HG02884 (cell line): ENCODE measurements at regions not wholly inside any gene's neighbourhood (a gene's known extent, or its start where the extent isn't known, plus 50 kb on each side); places are given as distances from the start of the nearest gene placed in this dataset.

ENCODE experiments used
- ATAC-seq: cut with Tn5 transposase; IDR thresholded peaks from one replicate; pipeline ENCODE4 v1.9.1; 2021; ENCODE audit warnings: mild to moderate bottlenecking, moderate library complexity; ENCODE audit not compliant: unreplicated experiment

DNA sequence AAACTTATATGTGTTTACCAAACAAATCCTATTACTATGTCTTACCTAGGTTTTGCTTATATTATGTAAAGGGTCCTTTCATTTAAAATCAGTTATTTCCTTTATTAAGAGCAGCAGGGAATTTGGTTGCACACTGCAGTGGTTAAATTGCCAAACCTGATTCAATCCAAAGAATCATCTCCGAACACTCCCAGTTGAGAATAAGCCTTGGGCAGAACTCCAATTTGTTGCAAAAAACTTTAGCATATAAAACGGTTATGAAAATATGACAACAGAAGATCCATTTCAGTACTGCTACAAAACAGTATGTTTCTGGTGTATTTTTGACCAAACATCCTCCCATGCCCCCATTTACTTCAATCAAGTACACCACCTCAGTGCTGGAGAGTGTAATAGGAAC, 587.0 kb upstream of the GRAMD2B start:
- ATAC-seq = no peak

DNA sequence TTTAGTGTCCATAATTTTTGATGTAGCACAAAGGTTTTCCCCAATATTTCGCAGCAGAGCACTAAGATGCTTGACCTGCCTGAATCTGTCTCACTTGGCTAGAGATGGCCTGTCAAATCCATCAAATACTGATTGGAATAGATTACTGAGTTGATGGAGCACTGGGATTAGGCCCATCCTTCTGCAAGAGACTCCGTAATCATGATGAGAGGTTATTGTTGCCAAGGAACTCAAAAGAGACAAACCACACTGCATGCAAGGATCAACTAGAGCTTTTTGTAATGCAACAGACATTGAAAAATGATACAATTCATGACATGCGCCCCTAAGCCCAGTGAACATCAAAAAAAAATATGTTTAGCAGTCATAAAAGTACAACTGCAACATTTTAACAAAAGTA, 585.3 kb upstream of the GRAMD2B start:
- ATAC-seq = no peak

DNA sequence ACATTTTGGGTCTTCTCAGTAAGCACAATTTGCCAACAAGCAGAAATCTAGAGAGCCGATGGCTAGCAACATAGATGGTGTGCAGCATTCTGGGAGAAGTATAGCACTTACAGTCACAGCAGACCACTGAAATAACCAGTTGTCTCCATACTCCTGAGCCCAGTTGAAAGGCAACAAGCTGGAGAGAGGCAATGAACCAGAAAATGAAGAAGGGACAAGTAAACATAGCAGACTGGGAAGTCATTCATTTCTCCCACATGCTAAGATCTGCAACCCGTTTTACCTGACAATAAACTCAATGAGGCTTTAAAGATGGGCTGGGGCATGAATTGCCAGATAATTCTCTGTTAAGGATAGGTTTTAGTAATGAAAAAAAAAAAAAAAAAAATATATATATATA, 575.6 kb upstream of the GRAMD2B start:
- ATAC-seq = no peak

DNA sequence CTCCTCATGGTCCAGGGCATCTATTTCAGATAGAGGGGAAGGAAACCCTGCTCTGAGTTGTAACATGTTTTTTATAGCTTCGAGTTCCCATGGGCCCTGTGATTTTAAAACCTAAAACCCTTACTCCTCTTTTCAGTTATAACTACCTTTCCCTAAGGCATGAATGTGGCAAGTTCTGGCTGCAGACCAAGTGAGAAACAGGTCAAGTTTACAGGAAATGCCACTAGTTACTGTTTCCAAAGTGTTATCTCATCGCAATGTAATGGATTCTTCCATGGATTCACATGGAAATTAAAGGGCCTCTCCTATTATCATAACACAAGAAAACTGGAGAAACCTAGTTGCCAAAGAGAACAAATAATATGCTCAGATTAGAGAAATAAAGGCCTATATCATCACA, 574.5 kb upstream of the GRAMD2B start:
- no peak for ATAC-seq

DNA sequence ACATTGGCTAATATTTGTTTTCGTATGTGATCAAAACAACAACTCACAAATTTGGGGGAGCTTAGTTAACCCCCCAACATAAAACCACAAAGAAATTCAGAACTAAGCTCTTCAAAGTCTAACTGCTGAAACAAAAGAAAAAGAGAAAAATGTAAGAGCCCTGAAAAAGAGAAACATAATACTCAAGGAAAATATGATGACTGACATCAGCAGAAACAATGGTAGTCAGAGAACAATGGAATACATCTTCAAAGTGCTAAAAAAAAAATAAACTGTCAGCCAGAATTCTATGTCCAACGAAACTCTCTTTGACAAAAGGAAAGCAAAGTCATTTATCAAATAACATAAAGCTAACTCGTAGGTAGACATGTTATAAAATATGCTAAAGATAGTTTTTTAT, 566.3 kb upstream of the GRAMD2B start:
- no peak for ATAC-seq

DNA sequence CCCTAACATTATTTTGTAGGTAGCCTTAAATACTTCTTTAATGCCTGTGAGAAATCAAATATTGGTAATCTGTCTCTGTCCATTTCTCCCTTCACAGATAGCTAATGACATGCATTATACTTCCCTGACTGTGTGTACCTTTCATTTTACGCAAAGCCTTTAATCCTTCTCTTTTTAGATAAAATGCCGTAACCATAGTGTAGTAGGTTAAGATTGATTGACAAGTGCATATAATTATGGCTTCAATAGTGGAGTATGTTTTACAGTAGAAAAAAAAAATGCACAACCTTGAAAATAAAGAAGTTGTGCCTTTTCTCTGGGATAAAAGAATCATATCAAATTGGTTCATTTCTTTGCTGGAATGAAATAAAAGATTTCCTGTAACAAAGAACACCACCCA, 559.6 kb upstream of the GRAMD2B start:
- ATAC-seq = no peak

DNA sequence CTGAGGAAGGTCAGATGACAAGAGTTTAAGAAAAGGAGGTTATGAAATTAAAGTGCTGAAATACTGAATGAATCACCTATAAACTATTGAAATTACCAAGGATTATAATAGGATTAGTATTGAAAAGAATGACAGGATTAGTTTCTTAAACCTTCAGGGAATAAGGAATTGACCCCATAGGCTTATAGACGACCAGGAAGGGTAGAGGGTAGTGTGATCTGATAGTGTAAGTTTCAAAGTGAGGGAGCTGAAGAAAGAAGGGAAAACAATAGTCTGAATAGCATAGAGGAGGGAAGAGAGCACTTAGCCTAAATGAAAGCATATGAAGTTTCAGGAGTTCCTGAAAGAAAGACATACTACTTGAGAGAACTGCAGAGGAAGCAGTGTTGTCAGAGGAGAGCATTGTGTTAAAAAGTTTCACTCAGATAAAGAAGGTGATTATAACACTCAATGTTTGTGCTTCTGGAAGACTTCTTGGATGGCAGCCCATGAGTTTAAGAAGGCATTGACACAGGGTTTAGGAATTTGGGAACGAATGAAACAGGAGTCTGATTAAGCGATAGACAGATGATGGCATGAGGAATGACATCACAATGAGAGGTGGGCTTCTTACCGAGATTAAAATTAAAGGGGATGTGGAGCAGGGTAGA, 557.9 kb upstream of the GRAMD2B start:
- no peak for ATAC-seq

DNA sequence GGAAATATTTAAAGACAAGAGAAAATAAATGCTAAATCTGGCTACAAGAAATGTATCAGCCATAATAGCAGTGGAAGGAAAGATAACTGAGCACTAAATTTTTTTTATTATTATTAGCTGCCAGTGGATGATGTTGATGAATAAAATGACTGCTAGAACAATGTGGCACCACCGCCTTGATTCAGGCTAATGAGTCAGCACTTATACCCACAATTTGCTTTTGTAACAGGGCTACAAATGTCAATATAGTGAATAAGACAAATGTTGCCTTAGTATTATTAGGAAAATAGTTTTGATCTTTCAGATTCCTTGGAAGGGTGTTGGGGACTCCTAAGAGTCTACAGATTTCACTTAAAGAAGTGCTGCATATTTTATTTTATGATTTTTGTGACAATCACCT, 555.2 kb upstream of the GRAMD2B start:
- no peak for ATAC-seq

DNA sequence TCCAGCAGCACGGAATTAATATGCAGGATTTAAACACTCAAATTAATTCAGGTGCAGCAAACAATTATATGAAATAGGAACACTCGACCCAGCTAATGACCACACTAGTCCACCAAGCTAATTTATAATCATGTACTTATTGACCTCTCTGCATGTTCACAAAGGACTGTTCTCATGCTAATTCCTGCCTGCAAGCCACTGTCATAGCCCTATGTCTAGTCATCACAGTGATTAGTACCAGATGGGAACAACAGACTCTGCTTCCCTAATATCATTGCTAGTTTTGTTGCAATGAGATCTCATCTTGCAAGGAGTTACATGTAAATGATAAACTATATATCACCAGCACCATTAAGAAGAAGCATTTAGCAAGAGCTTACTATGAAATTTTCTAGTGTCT, 553.0 kb upstream of the GRAMD2B start:
- no peak for ATAC-seq

DNA sequence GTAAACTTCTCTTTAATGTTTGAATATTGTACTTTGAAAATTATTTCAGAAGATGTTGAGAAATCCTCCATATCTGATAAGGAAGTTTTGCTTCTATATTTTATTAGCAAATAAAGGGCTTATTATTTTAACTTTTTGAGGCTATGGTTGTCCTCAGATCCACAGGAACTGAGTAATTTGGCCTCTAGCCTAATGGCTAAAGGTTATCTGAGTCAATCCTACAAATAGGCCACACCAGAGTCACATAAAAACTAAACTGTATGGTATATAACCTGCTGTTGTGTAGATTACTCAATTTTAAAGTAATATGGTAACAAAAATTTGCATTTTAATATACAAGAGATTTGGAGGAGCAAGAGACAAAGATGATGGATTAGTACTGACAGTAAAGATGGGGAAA, 549.2 kb upstream of the GRAMD2B start:
- no peak for ATAC-seq

DNA sequence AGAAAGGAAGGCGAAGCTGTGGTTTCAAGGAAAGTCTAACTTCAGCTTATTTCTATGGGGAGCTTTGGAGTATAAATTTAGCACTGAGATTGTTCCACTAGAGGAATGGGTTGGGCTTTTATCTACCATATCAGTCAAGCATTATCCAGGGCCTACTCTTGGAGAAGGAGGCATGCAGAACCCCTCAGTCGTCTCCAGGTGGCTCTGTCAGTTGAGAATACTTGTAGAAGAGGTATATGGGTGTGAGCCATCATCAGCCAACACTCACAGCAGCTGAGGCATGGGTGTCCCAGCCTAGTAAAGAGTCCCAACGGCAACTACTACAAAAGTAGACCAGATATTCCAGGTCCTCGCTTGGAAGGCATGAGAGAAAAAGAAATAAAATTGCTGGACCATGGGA, 548.5 kb upstream of the GRAMD2B start:
- no peak for ATAC-seq

DNA sequence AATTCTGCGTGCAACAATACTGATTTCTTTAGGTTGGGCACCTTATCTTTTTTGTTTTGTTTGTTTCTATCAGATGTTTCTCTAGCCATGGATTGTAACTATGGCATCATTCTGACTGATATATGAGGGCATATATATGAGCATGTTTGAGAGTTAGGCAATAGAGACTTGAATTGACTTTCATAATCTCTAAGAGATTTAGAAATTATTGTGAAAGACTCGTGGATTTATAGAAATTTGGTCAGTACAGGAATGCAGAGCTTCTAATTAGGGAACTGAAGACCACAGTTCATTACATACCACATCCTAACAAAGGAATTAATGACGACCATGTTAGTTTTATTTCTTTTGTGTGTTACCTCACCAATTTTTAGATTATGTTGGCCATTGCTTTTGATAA, 546.0 kb upstream of the GRAMD2B start:
- ATAC-seq = no peak

DNA sequence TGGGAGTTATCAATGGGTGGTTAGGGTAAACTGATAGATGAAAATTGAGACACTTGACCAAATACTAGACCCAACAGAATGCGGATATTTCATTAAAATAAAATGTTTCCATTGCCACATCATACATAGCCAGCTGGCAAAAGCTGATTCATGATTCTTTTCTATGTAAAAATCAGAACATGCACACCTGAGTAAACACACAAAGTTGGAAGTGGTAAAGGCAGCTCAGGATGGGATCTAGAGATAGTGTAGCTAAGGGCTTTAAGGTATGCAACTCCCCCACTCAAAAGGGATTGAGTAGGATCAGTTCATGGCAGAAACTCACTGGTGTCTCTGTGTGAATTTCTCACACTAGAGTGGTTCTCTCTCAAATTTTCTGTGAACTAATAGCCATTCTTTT, 541.1 kb upstream of the GRAMD2B start:
- ATAC-seq = no peak

DNA sequence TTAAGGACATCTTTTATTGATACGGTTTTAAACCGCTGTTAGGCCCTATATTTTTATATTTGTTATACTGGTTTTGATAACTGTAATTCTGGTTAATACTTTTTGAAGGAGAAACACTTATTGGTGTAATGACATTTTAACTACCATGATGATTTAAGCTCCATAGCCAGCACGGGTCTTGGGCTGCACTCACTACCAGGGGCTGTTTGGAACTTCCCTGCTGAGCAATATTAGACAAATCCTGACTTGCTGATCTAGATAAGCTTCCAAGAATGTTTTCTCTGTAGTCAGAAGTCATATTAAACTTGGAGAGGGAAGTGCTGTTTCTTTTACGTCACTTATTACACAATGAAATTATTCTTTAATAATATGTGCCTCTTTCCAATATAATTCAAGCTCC, 540.0 kb upstream of the GRAMD2B start:
- ATAC-seq = no peak

DNA sequence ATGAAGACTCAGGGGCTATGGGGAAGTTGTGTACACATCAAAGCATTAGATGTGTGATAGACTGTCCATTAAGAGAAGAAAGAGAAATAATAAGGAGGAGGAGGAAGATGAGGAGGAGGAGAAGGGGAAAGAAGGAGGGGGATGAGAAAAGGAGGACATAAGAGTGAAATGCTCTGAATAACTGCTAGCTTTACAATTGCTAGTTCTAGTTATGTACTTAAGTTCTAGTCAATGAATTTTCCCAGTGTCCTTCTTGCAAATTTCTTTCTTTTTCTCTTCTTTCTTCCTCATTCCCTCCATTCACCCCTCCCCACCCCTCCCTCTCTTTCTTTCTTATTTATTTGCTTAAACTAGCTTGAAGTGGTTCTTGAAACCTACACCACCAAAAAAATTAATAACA, 534.9 kb upstream of the GRAMD2B start:
- no peak for ATAC-seq

DNA sequence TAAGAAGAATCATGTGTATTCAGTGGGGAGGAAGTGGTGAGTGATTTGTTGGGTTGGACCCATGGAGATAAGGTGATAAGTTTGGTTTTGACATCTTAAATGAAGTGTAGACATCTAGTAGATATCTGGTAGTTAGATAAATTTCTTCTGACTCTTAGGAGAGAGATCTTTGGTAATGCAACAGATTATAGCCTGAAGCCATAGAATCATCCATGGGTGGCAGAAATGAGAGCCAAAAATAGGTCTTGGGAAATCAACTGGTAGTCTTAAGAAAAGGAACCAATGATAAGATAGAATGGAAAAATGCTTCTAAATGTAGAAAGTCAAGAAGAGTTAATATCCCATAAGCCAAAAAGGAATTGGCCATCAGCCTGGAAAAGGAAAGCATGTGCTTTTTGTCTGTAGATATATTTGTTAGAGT, 532.7 kb upstream of the GRAMD2B start:
- ATAC-seq = no peak

DNA sequence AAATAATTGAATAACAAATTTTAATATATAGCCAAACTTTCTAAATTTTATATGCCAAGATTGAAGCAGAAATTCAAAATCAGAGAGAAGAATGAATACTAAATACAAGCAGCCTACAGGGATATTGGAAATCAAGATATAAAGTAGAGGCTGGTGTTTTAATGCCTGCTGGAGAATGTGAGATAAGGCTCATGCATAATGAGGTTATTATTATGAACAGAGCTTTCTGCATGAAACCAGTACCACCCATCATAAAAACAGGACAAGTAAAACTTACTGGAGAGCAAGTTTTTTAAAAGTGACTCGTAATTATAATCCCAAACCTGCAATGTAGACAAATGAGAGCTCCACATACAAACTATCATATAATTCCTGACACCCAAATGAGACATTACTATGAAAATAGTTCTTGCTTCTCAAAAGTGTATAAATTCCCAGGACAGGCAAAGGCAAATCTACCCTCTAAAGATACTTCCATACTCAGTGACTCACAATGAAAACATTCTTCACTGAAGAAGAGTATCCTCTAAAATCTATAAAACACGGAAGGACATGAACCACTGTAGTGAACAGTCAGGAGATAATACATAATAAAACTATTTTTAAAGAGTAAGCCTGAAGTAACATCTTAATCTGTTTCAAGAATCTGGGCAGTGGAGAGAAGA, 532.0 kb upstream of the GRAMD2B start:
- no peak for ATAC-seq

DNA sequence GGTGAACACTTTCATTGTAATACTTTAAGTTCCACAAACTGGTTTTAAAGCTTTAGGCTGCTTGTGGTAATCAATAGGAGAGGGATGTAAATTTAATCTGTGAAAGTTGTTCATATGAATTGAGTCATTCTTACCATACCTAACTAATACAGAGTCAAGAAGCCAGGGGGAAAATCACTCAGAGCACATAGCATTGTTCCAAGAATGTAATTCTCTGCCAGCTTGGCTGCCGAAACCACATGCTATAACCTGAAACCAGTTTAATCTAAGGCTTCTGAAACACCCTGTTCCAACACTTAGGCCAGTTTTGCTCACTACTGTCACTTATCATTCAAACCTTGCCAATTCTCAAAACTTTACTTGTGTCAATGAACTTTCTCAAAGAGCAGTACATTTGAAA, 528.8 kb upstream of the GRAMD2B start:
- ATAC-seq = no peak

DNA sequence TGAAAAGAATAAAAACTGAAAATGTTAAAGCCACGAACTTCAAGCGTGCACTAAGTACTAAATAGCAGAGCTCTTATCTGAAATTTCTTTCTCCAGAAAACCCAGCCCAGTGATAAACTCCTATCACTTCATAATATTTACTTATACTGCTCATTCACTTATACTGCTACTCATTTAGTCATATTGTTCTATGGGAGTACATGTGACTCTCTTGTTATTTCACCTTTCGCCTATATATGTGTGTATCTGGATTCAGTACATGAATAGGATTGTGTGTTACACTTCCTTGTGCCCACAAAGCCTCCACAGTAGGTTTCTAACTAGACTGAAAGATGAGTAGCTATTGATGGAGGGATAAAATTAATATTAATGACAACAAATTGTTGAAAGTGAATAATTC, 526.8 kb upstream of the GRAMD2B start:
- no peak for ATAC-seq

DNA sequence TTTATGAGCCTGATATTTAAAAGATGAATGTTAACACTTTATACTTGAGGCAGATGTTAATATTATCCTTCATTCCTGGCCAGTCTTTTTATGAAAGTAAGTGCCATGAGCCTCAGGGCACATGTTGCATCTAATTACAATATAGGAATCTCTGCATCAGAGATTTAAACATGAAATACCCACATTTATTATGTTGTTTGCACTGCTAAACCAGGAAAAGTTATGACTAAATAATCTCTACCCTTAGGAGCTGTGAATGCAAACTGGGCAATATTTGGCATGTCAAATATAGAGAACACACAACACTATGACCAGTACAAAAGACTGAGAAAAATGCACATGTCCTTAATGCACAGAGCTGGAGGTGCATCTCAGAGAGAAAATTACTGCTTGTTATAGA, 526.1 kb upstream of the GRAMD2B start:
- ATAC-seq = no peak

DNA sequence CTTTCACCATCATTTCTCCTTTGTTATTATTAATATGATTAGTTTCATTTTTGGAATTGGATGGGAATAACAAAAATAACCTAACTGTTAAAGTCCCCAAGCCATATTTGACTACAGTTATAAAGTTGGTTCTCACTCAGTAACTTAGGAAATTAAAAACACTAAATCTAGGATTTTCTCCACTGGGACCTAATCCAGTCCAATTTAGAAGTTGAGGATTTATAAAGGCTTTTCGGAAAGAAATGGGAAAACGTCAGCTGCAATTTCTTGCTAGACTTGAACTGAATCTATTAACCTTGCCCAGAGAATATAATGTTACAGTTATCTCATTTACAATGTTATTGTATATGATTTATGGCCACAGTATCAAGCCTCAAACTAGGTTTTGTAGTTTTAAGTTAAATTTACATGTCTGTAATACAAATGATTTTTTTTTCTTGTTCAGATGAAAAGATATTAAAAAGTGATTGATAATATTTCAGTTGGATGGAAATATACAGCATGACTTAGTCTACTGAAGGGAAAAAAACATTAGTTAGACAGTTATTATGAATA, 524.3 kb upstream of the GRAMD2B start:
- no peak for ATAC-seq

DNA sequence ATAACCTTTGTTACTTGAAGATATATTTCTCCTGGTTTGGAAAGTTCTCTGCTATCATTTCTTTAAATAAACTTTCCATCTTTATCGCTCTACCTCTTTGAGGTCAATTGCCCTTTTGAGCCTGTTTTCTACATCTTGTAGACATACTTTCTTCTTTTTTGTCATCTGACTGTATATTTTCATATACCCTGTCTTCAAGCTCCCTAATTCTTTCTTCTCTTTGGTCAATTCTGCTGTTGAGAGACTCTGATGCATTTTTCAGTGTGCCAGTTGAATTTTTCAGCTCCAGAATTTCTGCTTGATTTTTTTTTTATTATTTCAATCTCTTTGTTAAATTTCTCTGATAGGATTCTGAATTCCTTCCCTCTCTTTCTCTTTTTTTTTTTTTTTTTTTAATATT, 511.2 kb upstream of the GRAMD2B start:
- ATAC-seq = no peak

DNA sequence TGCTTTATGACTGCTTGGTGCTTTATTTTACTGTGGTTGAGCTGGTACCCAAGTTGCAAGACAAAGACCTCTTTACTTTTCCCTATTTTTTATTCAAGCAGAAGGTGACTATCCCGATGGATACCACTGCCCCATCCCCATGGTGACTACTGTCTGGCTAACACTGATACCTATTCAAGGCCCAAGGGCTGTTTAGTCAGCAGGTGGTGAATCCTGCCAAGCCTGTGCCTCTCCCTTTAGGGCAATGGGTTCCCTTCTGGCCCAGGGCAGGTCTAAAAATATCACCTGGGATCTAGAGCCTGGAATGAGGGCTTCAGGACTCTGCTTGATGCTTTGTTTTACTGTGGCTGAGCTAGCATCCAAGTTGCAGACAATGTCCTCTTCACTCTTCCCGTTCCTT, 510.0 kb upstream of the GRAMD2B start:
- no peak for ATAC-seq
